ENCODE measurements at regions not wholly inside any gene's neighbourhood (a gene's known extent, or its start where the extent isn't known, plus 50 kb on each side); places are given as distances from the start of the nearest gene placed in this dataset.
"Not testable (repeated sequence)": the region's sequence is repeated elsewhere in the genome, so short reads cannot be mapped to it uniquely, and the experiment has no call there.

- Mint-ChIP-seq H3K4me3 (no peak overlapping the region), H3K27me3 (ENCODE audit: insufficient read depth, low read depth) (peaks cover 9% of the 10 kb centered on the region), H3K4me1 (no peaks in the 10 kb centered on the region), H3K36me3 (no peaks in the 10 kb centered on the region), H3K27ac (no peak overlapping the region), H3K9me3 (peaks cover 2% of the 10 kb centered on the region)
- Histone ChIP-seq H3K4me3 (no peak overlapping the region), H4K20me1 (ENCODE audit: low read depth) (no peaks in the 10 kb centered on the region), H3K9ac (no peak overlapping the region), H3K79me2 (ENCODE audit: low read depth) (no peaks in the 10 kb centered on the region), H3K4me2 (no peak overlapping the region), H3K9me3 (ENCODE audit: low read depth) (no peaks in the 10 kb centered on the region), H3K4me1 (no peaks in the 10 kb centered on the region), H3K27ac (no peak overlapping the region), H3K36me3 (no peaks in the 10 kb centered on the region), H2AFZ (replicated peaks) (no peak overlapping the region), H3F3A (ENCODE audit: low read depth) (no peaks in the 10 kb centered on the region), H3K27me3 (no peaks in the 10 kb centered on the region)
- TF ChIP-seq EZH2phosphoT487 (IDR thresholded peaks at IDR 0.05), result no peak
- TF ChIP-seq CTCF (IDR thresholded peaks at IDR 0.05), result no peak
- no peak for TF ChIP-seq EZH2 (IDR thresholded peaks at IDR 0.05)
- DNase-seq (ENCODE audit: low spot score), result no peak
These were observed 143.0 kb upstream of the RPS23 start for GRCh38 chr5:82421119-82421518.

GRCh38 chr5:82420524-82420923 is 142.4 kb upstream of the RPS23 start:
- H3K4me2 ChIP-seq; H3K27ac Mint-ChIP-seq; H4K20me1 ChIP-seq (ENCODE audit: low read depth); H3K27me3 ChIP-seq; H3K36me3 Mint-ChIP-seq; H3K36me3 ChIP-seq; H3K4me1 Mint-ChIP-seq; H3K4me1 ChIP-seq; H3K4me3 ChIP-seq; H3K79me2 ChIP-seq (ENCODE audit: low read depth); H3K9me3 Mint-ChIP-seq; H3K27me3 Mint-ChIP-seq (ENCODE audit: insufficient read depth, low read depth); H3K9ac ChIP-seq; H2AFZ ChIP-seq (replicated peaks); H3K9me3 ChIP-seq (ENCODE audit: low read depth); DNase-seq (ENCODE audit: low spot score); H3K27ac ChIP-seq; H3F3A ChIP-seq (ENCODE audit: low read depth); H3K4me3 Mint-ChIP-seq: not testable (repeated sequence)

- H3K36me3 Mint-ChIP-seq, result no peaks in the 10 kb centered on the region
These were observed 141.6 kb upstream of the RPS23 start for GRCh38 chr5:82419559-82420332.

More at GRCh38 chr5:82419559-82420332, 141.6 kb upstream of the RPS23 start:
- H3K9me3 Mint-ChIP-seq, result peaks cover 2% of the 10 kb centered on the region
- no peaks in the 10 kb centered on the region for H3F3A ChIP-seq (ENCODE audit: low read depth)
- no peak overlapping the region for H3K27ac ChIP-seq
- H3K36me3 ChIP-seq, result no peaks in the 10 kb centered on the region
- no peaks in the 10 kb centered on the region for H3K79me2 ChIP-seq (ENCODE audit: low read depth)
- H3K9me3 ChIP-seq (ENCODE audit: low read depth), result no peaks in the 10 kb centered on the region
- no peaks in the 10 kb centered on the region for H3K27me3 ChIP-seq
- H3K27ac Mint-ChIP-seq, result no peak overlapping the region
- H3K4me1 Mint-ChIP-seq, result no peaks in the 10 kb centered on the region
- no peaks in the 10 kb centered on the region for H3K4me1 ChIP-seq
- no peak overlapping the region for H3K4me3 ChIP-seq
- H3K9ac ChIP-seq, result no peak overlapping the region
- TF ChIP-seq EZH2phosphoT487 (IDR thresholded peaks at IDR 0.05) (no peak), EZH2 (IDR thresholded peaks at IDR 0.05) (no peak), CTCF (IDR thresholded peaks at IDR 0.05) (no peak)
- peaks cover 7% of the 10 kb centered on the region for H3K27me3 Mint-ChIP-seq (ENCODE audit: insufficient read depth, low read depth)
- H3K4me2 ChIP-seq, result no peak overlapping the region
- DNase-seq (ENCODE audit: low spot score), result no peak
- no peak overlapping the region for H3K4me3 Mint-ChIP-seq
- no peaks in the 10 kb centered on the region for H4K20me1 ChIP-seq (ENCODE audit: low read depth)
- H2AFZ ChIP-seq (replicated peaks), result no peak overlapping the region
